A172 (cell line): ENCODE measurements at regions not wholly inside any gene's neighbourhood (a gene's known extent, or its start where the extent isn't known, plus 50 kb on each side); places are given as distances from the start of the nearest gene placed in this dataset.

Source experiments
- DNase-seq: peaks from one replicate; pipeline ENCODE4 v3.0.0-alpha.2; 2015; ENCODE audit warnings: low spot score

DNA sequence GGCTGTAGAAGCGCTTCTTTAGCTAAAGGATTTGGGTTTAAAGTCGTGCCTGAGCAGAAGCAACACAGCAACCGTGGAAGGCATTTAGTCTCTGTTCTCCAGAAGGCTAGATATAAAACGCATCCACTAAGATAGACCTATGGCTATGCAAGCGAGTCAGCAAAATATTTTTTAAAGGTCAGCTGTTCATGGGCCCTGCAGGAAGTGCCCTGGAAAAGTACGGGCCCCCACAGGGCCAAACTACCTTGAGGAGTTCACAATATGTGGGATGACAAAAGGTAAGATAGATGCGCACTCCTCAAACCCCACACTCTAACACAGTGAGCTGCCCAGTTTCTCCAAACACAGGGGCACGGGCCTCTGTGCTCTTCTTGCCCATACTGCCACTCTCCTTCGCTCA lies 261.6 kb downstream of the VPS13C start:
- DNase-seq, result no peak

DNA sequence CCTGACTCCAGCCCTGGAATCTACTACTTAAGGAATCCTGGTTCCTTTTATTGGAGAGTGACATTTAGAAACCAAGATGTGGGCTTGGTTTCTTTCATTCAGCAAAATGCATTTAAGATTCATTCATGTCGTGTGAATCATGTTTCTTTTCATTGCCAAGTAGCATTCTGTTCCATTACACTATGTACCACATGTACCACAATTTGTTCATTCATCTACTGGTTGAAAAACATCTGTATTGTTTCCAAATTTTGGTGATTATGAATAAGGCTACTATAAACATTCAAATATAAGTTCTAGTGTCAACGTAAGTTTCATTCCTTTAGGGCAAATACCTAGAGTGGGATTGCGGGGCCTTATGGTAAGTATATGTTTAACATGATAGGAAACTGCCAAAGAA lies 264.2 kb downstream of the VPS13C start:
- DNase-seq, result no peak

DNA sequence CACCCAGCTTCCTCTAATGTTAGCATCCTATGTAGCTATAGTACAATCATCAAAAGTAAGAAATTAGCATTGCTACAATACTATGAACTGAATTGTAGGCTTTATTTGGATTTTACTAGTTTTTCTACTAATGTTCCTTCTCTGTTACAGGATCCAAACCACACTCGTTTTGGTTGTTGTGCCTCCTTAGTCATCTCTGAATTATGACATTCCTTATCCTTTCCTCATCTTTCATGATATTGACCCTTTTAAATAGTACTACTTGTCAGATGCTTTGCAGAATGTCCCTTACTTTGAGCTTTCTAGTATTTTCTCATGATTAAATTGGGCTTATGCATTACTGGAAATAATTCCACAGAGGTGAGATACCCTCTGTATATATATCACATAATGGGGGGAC lies 265.4 kb downstream of the VPS13C start:
- no peak for DNase-seq

DNA sequence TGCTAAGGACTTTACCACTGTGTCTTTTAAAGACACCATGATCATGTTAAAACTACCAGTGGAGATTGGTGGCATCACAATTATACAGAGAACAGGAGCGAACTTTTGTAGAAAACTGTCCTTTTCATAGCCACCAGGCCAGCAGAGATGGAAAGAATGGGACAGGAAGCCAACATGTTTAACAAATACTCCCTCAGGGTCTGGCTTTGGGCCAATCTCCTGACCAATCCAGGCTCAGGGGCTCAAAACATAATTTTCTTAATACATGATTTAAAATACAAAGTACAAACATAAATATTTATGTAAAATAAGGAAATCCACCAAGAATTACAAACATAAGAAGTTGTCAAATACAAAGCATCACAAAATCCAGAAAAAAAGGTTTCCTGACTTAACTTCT lies 266.0 kb downstream of the VPS13C start:
- no peak for DNase-seq

DNA sequence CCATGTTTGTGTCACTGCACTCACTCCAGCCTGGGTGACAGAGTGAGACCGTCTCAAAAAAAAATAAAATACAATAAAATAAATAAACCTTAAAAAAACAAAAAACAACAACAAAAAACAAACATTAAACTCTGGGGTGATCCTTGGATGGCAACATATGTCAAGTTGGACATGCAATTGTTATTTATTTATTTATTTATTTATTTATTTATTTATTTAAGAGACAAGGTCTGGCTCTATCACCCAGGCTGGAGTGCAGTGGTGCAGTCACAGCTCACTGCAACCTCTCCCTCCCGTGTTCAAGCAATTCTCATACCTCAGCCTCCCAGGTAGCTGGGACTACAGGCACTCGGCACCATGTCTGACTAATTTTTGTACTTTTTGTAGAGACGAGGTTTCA lies 275.5 kb downstream of the VPS13C start:
- no peak for DNase-seq

DNA sequence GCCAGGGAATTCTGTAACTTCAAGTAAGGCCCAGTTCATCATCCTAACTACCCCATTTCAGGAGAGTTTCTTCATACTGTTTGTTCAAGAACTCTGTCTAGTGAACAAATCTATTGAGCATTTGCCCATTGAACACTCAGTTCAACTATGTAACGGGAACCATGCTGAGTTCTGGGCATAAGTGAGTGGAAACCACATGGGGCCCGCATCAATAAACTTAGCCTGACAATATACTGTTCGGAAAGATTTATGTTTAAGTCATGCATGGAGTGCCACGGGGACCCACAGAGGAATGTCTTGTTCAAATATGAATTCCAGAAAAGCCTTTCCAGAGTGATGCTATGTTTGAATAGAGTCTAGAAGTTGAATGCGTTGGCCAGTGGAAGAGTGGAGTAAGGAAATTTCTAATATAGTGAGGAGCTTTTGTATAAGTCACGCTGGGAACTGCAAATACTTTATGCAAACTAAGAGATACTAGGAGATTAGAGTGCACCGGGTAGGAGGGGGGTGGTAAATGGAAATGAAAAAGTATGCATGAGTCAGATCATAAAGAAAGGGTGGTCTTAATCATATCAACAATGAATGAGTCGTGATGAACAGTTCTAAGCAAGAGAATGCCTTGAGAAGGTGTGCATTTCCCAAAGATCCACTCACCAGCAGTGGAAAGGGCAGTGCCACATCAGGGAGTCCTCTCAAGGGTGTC lies 279.8 kb downstream of the VPS13C start:
- no peak for DNase-seq

DNA sequence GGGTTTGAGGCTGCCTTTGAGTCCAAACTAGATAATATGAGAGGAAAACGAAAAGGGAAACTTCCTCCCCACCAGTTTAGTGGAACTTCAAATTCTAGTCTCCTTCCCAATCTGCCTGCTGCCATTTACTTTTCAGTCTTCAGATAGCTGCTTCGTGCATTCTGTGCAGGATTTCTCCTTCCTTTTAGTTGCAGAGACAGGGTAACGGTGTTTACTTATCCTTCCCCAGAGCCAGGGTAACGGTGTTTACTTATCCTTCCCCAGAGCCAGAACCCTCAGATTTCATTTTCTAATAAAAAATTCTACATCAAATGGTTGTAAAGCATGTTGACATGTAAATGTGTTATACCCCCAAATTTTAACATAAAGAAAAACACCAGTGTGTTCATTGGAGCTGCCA lies 282.6 kb downstream of the VPS13C start:
- DNase-seq, result no peak

DNA sequence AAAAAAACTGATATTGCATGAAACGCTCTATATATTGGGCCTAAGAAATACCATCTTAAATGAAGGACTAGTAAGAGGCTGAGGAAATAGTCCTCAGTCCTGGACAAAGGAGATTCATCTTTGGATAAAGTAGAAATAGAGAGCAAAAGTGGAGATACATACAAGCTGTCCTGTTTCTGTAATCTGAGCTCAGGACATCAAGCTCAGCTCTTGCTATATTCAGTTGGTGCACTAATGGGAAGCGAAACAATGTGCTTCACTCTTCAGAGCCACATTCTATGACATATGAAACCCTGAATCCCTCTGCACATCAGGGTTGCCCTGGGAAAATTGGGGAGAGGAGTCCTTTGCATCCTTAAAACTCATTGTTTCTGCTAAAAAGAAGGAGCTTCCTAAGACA lies 290.7 kb downstream of the VPS13C start:
- no peak for DNase-seq

DNA sequence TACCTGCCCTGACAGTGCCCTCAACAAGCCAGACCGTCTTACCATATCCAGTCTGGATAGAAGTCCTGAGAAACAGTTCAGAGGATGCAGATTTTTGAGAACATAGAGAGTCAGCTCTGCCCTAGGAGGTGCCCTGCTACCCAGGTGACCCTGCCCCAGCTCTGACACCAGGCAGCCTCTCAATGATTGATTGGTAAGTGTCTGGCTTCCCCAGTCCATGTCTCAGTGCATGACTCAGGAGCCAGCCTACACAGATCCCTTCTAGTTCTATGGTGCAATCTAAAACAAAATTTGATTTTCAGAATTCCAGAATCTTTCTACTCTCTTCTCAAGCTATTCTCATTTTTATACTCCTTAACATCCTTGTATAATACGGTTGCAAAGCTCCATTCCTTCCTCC lies 292.1 kb downstream of the VPS13C start:
- no peak for DNase-seq

DNA sequence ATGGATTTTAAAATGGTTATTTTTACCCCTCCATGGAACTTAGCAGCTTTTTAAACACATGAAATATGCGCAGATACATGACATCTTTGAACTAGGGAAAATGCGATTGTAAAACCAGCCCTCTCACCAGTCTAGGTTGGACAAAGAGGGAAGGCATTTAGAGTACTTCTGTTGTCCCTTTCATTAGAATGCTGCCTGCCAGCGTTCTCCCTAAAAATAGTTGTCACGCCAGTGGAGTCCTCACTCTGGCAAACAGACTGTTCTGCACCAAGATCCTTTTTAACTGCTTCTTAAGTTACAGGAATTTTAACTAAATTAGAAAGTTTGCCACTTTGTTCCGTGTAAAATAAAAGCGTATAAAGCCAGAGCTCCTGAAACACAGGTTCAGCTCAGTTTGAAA lies 295.3 kb downstream of the VPS13C start:
- no peak for DNase-seq

DNA sequence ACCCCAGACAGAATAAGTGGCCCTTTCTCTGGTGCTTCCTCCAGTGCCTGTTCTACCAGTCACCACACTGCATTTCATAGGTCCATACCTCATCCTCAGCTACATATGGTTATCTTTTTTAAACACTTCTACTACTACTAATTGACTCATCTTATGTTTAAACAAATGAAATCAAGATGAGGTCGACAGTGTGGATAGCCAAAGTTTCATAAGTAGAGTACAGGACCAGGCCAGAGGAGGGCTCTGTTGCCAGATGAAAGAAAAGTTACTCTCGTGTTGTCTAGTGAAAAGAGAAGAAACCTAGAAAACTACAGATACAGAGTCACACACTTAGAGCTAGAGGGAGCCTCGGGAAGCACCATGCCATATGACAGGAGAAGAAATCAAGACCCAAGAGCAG lies 296.1 kb downstream of the VPS13C start:
- no peak for DNase-seq

DNA sequence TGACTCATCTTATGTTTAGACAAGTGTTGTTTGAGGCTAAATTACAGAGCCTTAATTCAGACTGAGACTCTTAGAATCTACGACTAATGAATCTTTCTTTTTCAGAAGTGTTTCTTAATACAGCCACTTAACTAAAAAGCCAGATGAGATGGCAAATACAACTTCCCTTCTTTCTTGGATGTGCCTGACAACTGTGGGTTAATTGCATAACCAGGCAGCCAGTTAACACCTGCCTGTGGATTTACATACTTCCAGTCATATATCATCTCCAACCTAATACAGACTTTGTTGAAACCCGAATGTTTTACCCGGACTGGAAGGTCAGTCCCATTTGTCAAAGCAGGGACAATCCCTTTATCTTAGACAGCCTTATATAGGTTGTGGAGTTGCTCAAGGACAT lies 297.6 kb downstream of the VPS13C start:
- DNase-seq, result no peak

DNA sequence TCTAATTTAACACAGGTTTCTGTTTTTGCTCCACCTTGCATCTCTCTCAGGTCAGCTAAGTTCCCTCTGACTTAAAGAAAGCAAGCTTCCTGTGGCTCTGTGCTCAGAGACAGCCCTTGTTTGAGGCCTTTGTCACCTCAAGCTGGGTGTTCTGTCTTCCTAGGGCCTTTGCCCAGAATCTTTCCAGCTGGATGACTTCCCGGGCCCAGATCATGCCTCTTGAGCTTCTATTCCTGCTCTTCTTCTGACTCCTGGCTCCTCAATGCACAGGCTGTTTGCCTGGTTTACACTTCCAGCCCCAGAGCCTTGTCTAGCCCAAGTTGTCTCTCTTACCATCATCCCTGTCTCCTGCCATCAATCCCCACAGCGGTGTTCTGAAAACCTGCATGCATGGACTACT lies 300.6 kb downstream of the VPS13C start:
- no peak for DNase-seq

DNA sequence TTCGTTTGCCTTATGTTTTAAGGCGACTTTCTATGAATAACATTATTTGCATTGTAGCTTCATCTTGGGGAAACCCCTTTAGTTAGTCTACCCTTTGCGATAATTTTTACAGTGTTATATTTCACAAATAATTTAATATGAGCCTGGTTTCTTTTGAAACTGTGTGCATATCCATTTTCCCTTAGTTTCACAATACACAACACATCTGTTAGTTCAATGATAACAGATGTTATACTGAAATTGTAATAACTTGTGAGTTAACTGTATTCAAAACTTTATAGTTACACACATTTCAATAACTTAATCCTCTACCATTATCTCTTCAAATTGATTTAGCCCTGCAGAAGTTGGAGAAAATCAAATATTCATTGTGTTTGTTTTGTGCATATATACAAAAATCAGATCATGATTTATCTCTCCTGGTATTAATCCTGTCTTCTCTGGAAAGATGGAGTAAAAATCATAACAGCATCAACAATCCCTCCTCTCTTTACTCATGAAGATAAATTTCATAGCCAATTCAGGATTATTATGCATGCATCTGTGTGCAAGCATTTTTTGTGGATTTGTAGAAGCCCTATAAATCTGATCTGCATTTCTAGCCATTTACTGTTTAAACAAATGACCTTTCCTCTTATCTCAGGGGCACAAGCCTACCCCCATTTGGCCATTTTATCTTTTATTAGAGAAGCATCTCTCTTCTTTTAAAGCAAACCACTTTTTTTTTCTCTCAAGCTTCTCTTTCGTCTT lies 304.0 kb downstream of the VPS13C start:
- no peak for DNase-seq

DNA sequence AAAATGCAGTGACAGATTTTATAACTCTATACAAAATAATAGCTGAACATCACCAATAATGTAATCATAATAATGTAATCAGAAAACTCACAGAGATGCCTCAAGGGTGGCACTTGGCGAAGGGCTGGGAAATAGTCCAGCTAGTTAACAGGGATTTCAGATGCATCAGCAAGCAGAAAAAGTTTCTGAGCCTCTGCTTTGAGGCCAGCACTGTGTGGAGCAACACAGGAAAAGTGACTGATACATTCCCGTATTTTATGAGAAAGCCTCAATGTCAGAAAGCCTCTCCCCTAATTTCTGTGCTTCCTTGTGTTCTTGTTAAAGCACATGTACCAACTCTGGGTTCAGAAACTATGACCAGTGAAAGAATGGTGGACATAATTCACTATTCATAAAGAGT lies 304.8 kb downstream of the VPS13C start:
- DNase-seq, result no peak

DNA sequence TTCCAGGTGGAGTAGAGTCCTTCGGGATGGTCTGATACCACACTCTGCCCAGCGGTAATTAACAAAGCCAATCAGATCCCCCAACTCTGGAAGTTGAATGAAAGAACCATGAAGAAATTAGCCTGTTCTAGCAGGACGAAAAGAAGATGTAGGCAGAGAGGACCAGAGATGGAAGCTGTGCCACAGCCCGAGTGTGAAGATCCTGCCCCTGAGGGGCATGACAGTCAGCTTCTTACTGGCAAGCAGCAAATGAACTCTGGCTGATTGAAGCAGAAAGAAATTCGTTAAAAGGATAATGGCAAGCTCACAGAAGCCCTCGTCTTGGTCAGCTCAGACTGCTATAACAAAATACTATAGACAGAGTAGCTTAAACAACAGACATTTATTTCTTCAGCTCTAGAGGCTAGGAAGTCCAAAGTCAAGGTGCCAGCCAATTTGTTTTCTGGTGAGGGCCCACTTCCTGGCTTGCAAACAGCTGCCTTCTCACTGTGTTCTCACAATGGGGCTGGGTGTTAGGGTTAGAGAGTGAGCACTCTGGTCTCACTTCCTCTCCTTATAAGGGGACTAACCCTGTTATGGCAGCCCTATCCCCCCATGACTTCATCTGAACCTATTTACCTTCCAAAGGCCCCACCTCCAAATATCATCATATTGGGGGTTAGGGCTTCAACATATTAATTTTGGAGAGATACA lies 307.1 kb downstream of the VPS13C start:
- no peak for DNase-seq

DNA sequence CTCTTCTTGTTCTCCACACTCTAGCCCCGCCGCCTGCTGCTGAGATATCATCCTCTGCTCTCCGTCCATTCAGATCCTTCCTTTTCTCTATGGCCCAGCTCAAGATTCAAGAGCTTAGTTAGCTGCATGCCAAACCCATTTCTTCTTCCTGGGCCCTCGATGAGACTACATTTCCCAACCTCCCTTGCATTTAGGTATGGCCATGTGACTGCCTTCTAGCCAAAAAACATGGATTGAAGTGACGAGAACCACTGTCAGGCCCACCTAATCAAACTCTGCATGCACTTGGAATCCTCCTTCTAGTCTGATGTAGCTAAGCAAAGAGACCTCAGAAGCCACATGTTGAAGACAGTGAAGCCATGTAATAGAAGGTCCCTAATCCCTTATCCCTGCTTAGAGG lies 308.2 kb downstream of the VPS13C start:
- DNase-seq, result no peak

DNA sequence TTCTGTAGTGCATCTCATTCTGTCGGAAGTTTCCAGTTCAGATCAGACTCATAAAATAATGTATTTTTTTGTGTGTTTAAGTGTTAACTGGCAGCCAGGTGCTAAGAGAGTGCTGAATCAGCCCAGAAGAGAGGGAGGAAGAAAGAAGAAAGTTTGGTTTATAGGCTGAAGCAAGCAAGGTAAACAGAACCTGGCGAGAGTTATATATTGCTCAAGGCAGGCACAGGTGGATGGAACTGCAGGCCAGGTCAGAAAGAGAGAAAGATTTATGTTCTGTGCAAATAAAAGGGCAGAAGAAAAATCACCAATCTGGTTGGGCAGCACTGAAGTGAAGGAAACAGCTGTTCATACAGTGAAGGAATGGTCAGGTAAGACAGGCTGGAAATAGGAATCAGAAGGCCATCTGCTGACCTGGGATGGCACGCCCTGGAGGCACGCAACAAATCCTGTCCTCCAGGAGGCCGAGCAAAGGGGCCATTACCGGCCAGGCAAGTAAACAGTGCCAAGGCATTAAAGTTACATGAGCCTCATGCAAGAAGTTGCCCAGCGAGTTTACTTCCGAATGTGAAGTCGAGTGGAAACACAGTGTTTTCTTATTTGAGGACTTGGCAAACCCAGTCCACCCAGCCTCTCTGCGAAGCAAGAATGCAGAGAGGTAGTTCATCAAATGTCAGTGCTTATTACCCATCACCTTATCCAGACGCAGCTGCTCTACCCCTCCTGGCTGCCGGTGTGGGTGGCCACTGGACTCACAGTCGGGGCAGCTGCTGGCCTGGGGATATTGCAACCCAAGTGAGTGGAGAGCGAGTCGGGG lies 309.8 kb downstream of the VPS13C start:
- DNase-seq, result no peak

DNA sequence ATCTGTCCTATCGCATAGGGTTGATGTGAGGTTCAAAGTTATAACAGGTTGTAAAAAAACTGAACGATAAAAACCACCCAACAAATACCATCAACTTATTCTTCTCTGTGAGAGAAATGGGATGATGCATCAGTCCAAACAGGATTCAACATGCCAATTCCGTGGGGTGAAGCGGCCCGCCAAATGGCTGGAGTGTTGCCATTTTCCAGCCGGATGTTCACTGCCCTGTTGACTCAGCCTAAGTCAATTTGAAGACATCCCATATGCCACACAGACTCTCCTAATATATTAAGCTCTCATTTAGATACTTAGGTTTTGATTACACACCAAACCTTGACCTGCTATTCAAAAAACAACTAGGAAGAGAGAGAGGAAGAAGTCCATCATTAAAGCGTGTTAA lies 311.1 kb downstream of the VPS13C start:
- DNase-seq, result peak; percentile 3

DNA sequence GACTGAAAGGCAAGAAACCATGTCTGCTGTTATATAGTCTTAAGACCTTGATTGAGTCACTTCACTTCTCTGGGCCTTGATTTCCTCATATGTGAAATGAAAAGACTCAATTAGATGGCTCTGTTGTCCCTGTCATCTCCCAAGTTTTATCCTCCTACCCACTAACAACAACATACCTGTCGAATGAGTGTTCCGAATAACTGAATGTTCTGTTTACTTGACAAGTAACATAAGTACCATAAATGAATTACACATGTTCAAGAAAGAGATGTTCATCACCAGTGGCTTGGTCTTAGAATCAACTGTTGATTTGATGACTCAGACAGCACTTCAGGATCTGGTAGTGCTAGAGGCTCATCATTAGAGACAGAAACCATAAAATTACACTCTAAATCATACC lies 311.7 kb downstream of the VPS13C start:
- DNase-seq, result no peak

DNA sequence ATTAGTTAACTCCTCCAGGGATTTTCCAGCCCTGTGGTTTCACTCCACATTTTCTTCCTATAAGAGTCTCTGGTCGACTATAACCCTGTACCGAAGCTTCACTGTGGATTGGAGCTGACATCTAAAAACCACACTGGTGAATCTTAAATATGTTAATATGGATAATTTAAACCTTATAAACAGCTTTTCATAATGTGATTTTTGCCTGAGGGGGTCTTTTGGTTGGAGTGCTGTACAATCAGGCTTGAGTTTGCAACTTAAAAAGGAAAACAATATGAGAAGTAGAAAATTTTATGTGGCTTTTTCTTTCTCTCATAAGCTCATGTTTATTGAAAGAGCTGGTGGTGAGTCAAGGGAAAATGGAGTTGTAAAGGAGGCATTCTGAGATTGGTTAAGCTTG lies 313.7 kb downstream of the VPS13C start:
- no peak for DNase-seq

DNA sequence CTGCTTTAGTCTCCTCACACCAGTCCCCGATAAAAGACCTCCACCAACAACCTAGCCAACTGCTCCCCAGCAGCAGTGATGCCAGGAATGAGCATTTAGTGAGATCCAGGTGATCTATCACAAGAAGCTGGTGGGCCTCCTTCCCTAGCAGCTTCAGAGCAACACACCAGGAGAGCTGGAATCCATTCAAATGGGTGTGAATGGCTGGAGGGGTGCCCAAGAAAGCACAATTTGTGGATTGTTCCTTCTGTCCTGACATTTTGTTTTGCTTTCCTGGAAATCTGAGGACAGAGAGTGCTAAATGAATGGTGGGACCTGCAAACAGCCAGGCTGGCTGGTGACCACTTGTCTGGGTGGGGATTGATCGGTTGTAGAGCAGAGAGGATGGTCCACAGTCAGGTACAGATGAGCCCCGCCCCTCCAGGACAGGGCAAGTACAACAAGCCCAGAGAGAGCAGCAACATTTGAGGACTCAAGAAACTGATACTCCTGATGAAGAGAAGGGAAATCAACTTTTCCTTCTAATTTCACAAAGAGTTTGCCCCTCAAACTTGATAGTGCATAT lies 316.8 kb downstream of the VPS13C start:
- no peak for DNase-seq
